HG03196 (cell line): ENCODE measurements at regions not wholly inside any gene's neighbourhood (a gene's known extent, or its start where the extent isn't known, plus 50 kb on each side); places are given as distances from the start of the nearest gene placed in this dataset.

Experiments used
- ATAC-seq: cut with Tn5 transposase; IDR thresholded peaks from one replicate; pipeline ENCODE4 v1.9.1; 2021; ENCODE audit not compliant: unreplicated experiment

DNA sequence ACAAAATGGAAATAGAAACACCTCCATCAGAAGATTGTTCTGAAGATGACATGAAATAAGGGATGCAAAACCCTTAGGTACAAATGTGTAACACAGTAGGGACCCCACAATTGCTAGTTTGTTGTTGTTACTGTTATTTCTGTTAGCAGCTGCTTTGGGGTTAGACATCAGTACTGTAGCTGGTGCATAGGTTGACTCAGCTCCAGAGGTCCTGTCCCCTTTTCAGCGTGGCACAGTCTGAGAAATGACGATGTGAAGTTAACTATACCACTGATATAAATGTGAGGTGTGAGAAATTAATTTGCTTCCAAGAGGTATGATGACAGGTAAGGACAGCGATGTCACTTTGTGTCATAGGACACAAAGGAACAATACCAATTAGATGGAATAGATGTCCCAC lies 384.6 kb upstream of the KLF4 start:
- ATAC-seq = peak; percentile 42

DNA sequence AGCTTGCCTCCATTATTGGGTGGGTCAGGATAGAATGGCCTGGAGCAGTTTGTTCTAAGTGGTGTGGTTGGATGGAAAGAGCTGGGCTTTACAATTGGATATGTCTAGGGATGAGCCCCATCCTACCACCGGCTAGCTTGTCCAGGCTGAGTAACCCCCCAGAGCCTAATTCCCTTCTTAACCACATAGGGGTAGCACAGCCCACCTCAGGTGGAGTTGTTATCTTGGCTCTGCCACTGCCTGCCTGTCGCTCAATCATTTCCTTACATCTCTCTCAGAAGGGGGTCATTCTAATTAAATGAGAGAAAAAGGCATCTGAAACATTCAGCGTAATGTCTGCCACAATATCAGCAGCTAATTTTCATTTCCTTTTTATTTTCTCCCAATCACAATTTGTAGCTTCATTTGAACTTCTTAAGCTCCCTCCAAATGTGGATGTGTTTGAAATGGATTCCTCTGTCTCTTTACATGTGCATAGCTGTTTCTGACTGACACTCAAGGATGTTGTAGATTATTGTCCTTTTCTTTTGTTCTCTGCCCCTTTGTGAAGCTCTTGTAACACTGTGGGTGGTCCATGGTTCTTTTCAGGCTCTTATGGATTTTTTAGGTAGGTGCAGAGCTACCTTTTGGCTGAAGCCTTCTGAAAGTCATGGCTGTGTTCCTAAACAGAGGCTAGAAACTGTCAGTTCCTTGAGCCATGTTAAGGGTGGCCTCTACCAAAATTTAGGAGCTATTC lies 383.1 kb upstream of the KLF4 start:
- ATAC-seq = no peak

GRCh38 chr9:107870927-107871680 lies 381.5 kb upstream of the KLF4 start:
- ATAC-seq = no peak

- ATAC-seq = no peak
Observed at GRCh38 chr9:107870221-107870620, 380.7 kb upstream of the KLF4 start.

GRCh38 chr9:107869111-107869510 lies 379.5 kb upstream of the KLF4 start:
- ATAC-seq = no peak

DNA sequence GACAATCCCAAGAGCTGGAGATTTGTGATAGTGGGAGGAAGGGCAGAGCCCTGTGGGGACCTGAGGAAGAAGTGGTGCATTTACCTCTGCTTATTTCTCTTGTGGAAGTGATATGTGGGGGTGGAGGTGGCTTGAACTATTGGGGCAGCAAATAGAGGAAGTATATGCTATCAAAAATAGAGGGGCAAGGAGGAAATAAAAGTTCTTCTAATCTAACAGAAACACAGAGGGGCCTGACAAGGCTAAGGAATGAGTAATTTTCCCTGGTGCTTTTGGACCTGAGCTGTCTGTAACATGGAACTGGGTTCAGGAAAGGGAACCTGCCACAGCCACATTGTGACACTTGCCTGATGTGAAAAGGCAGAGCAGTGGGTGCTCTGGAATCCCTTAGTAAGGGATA lies 378.6 kb upstream of the KLF4 start:
- ATAC-seq = no peak

DNA sequence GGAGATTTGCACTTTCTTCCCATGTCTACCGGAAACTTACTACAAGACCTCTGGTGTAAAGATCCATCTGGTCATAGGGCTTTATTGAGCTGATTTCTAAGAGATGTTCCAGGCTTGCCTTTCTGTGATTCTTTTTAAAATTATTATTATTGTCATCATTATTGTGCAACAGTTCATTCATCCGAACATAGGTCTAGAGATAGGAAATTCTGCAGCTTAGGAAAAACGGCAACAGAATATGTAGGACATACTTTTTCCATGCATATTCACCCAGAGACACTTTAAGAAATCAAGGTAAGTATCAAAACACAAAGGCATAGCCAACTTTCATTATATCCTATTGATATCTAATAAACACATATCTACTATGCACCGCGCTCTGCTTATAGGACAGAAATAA lies 378.2 kb upstream of the KLF4 start:
- no peak for ATAC-seq

DNA sequence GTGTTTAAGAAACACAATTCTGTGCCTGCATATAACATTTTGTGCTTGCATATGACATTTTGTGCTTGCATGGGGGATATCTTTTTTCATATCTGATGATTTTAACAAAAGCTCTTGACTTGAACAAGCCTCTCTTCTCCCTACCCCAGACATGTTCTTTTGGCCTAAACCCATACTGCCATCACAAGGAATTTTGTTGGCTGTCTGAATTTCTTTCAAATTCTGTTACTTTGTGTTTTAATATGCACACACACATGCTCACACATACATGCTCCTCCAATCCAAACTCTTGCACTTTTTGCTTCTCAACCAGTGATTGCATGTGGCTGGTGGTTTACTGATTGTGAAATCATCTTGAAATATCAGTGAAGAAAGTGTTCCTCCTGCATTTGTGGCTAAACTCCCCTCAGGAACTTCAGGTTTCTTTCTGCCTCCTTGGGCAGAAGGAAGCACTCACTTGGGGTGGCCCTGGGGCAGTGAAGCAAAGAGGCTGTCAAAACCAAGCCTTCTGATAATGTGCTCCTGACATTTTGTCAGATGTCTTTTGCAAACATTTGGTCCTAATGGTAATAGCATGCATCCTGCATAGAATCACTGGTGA lies 377.2 kb upstream of the KLF4 start:
- ATAC-seq = no peak

- ATAC-seq = no peak
Observed at GRCh38 chr9:107863396-107863795, 373.8 kb upstream of the KLF4 start.

- ATAC-seq = no peak
Observed at GRCh38 chr9:107862881-107863280, 373.3 kb upstream of the KLF4 start.

DNA sequence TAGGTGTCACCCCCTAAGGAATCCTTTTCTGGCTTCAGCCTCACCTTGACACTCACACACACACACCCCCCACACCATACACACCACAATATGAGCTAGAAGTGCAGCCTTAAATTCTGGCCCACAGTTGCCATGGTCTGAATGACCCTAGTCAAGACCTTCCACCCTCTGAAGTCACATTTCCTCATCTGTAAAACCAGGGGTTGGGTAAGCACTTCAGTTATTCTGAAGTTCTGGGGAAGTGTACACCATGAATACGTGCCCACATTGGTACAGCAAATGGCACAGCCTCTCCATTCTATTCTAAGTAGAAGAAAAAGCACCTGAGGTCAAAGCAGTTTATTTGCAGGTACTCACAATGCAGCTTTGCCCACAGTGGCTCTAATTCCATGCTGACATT lies 372.8 kb upstream of the KLF4 start:
- ATAC-seq = no peak

DNA sequence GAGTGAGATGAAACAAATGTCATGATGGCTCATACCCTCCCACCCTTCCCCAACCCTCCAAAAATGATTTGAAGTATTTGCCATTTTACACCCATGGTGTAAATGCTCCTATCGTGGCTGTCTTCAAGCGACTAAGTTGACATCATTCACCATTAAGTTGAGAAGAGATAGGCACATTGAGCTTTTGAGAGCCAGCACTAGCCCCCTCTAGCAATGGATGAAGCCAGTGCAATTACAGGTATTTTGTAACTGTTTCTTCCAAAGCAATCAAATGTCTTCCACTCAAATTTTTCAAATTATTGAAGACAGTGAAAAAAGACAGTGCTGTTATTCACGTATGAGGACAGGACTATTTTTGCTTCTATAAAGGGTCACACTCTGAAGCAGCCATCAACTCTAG lies 371.5 kb upstream of the KLF4 start:
- no peak for ATAC-seq

- no peak for ATAC-seq
Observed at GRCh38 chr9:107858260-107858659, 368.7 kb upstream of the KLF4 start.

GRCh38 chr9:107856633-107857032 lies 367.1 kb upstream of the KLF4 start:
- no peak for ATAC-seq

DNA sequence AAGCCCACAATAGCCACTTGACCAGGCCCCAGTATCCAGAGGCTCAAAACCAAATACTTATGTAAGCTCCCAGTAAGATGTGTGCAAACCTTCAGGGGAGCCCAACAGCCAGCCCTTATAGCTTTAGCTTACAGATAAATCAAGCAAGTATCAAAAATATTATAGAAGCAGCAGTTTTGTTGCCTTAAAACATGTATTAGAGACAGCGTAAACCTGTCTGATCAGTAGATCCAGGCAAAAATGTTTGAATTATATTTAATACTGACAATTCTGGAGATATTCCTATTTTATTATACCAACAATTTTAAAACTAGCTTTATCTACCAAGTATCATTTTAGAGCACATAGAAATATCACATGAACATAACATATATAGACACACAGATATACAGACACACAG lies 365.6 kb upstream of the KLF4 start:
- ATAC-seq = no peak

GRCh38 chr9:107853461-107853860 lies 363.9 kb upstream of the KLF4 start:
- no peak for ATAC-seq

- ATAC-seq = no peak
Observed at GRCh38 chr9:107852891-107853290, 363.3 kb upstream of the KLF4 start.

- no peak for ATAC-seq
Observed at GRCh38 chr9:107850653-107851052, 361.1 kb upstream of the KLF4 start.

- no peak for ATAC-seq
Observed at GRCh38 chr9:107847978-107848964, 358.7 kb upstream of the KLF4 start.

DNA sequence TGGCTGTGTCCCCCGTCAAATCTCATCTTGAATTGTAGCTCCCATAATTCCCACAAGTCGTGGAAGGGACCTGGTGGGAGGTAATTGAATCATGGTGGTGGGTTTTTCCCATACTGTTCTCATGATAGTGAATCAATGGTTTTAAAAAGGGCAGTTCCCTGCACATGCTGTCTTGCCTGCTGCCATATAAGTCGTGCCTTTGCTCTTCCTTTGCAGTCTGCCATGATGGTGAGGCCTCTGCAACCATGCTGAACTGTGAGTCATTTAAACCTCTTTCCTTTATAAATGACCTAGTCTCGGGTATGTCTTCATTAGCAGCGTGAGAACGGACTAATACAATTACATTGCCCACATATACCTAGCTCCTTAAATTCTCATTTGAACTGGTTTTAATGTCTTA lies 353.0 kb upstream of the KLF4 start:
- ATAC-seq = no peak

DNA sequence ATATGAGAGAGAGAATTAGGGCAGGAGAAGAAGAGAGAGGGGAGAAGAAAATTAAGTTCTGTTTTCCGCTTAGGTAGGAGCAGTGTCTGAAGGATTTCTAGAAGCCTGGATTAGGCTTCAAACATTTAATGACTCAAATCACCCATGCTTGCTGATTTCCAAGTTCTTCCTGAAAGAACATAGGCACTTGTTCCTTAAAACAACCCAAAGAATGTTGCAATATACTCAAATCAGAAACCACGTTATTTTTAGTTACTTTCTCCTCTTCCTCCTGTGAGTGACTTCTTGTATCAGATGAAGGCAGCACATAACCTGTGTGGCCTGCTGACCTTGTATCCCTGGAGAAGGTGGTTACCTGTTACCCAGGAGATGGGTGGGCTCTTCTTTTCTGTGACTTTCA lies 351.5 kb upstream of the KLF4 start:
- ATAC-seq = no peak
